PC-9 (cell line): ENCODE measurements at regions not wholly inside any gene's neighbourhood (a gene's known extent, or its start where the extent isn't known, plus 50 kb on each side); places are given as distances from the start of the nearest gene placed in this dataset.

ENCODE experiments used
- BruUV-seq: library from RNA; stranded (reverse); fragments of 400-500 nt; replicated peaks from 2 replicates; lab custom pipeline; 2021; lab: Mats Ljungman, UMichigan
- CTCF ChIA-PET: fragments of 300-600 bp; sonication (Branson Sonifier 250); formaldehyde crosslinking; loops from one replicate; lab custom pipeline; 2022; ENCODE audit warnings: antibody characterized with exemption; lab: Charles Lee
- POLR2A ChIA-PET: fragments of 300-600 bp; sonication (Branson Sonifier 250); formaldehyde crosslinking; loops from one replicate; lab custom pipeline; 2022; ENCODE audit warnings: antibody characterized with exemption; ENCODE audit not compliant: unreplicated experiment; lab: Charles Lee
- DNase-seq, 2 experiments: peaks; one replicate each; pipeline versions ENCODE4 v3.0.0 to v3.0.0-alpha.2; 2015 to 2022; ENCODE audit warnings: mixed read lengths in 1 of 2
- H2AFZ ChIP-seq: fragments of 200-600 bp; sonication (generic); 2 replicates; pipeline ENCODE4 v1.8.1; 2017; ENCODE audit warnings: antibody characterized with exemption
- H3F3A ChIP-seq: fragments of 200-600 bp; sonication (generic); 2 replicates; pipeline ENCODE4 v1.8.1; 2017; ENCODE audit warnings: antibody characterized with exemption, mild to moderate bottlenecking, low read depth; ENCODE audit not compliant: insufficient read depth
- H3K27ac ChIP-seq: fragments of 200-600 bp; sonication (generic); 2 replicates; pipeline ENCODE4 v1.6.1; 2016; ENCODE audit warnings: mixed run types
- H3K27me3 ChIP-seq: fragments of 200-600 bp; sonication (generic); 2 replicates; pipeline ENCODE4 v1.6.1; 2016; ENCODE audit warnings: low read depth, mixed run types; ENCODE audit not compliant: insufficient read depth
- H3K36me3 ChIP-seq: fragments of 200-600 bp; sonication (generic); 2 replicates; pipeline ENCODE4 v1.6.1; 2016; ENCODE audit warnings: low read depth, mixed run types
- H3K4me1 ChIP-seq: fragments of 200-600 bp; sonication (generic); replicated peaks from 2 replicates; pipeline ENCODE4 v1.6.1; 2016; ENCODE audit warnings: mixed run types; ENCODE audit not compliant: insufficient read depth
- H3K4me2 ChIP-seq: fragments of 200-600 bp; sonication (generic); 2 replicates; pipeline ENCODE4 v1.6.1; 2017; ENCODE audit warnings: mixed run types
- H3K4me3 ChIP-seq: fragments of 200-600 bp; sonication (generic); 2 replicates; pipeline ENCODE4 v1.6.1; 2016; ENCODE audit warnings: mixed run types
- H3K79me2 ChIP-seq: fragments of 200-600 bp; sonication (generic); 2 replicates; pipeline ENCODE4 v1.6.1; 2017; ENCODE audit warnings: low read depth, mixed run types
- H3K9me2 ChIP-seq: fragments of 200-600 bp; sonication (generic); 2 replicates; pipeline ENCODE4 v1.8.1; 2017; ENCODE audit warnings: mild to moderate bottlenecking; ENCODE audit not compliant: insufficient read depth
- H3K9me3 ChIP-seq: fragments of 200-600 bp; sonication (generic); 2 replicates; pipeline ENCODE4 v1.8.1; 2016; ENCODE audit warnings: low read depth; ENCODE audit not compliant: insufficient read depth
- H4K20me1 ChIP-seq: fragments of 200-600 bp; sonication (generic); 2 replicates; pipeline ENCODE4 v1.8.1; 2017; ENCODE audit not compliant: insufficient read depth
- CTCF ChIP-seq: fragments of 200-600 bp; sonication (generic); conservative IDR thresholded peaks from 2 replicates; pipeline ENCODE4 v1.6.1; 2017; ENCODE audit warnings: mixed run types, antibody characterized with exemption, mild to moderate bottlenecking, moderate library complexity
- EZH2 ChIP-seq: fragments of 200-600 bp; sonication (generic); IDR thresholded peaks from 2 replicates; pipeline ENCODE4 v1.8.0; 2017; ENCODE audit warnings: antibody characterized with exemption, low read depth
- intact Hi-C: fragments of 100-400 bp; cut with micrococcal nuclease; formaldehyde crosslinking; loops from one replicate; pipeline ENCODE4 v1.10.0; 2022; ENCODE audit not compliant: unreplicated experiment

- Histone ChIP-seq H3K27ac (no peak overlapping the region), H3K27me3 (no peaks in the 10 kb centered on the region), H3K79me2 (no peaks in the 10 kb centered on the region), H3F3A (no peaks in the 10 kb centered on the region), H3K9me2 (no peaks in the 10 kb centered on the region), H3K9me3 (no peaks in the 10 kb centered on the region), H3K4me1 (no peaks in the 10 kb centered on the region), H4K20me1 (no peaks in the 10 kb centered on the region), H3K4me3 (no peak overlapping the region), H3K36me3 (no peaks in the 10 kb centered on the region), H3K4me2 (no peak overlapping the region), H2AFZ (no peak overlapping the region)
- POLR2A ChIA-PET: no interaction called here
- CTCF ChIA-PET: no interaction called here
- no peak for TF ChIP-seq EZH2
- intact Hi-C loops: no loop called here
- no TSS peak for BruUV-seq
- DNase-seq: no peak
Observed at GRCh38 chr4:171049380-171049779, 763.8 kb upstream of the GALNTL6 start.

GRCh38 chr4:171042989-171043524 lies 770.1 kb upstream of the GALNTL6 start:
- no peaks in the 10 kb centered on the region for H3K9me3 ChIP-seq
- ChIA-PET POLR2A (no interaction called here), CTCF (no interaction called here)
- no peaks in the 10 kb centered on the region for H3K79me2 ChIP-seq
- TF ChIP-seq EZH2 (no peak), CTCF (no peak)
- intact Hi-C loops: no loop called here
- no peak overlapping the region for H3K27ac ChIP-seq
- no peak overlapping the region for H2AFZ ChIP-seq
- BruUV-seq: no TSS peak
- H4K20me1 ChIP-seq: no peaks in the 10 kb centered on the region
- no peaks in the 10 kb centered on the region for H3K36me3 ChIP-seq
- no peak for DNase-seq
- no peaks in the 10 kb centered on the region for H3K9me2 ChIP-seq
- H3K27me3 ChIP-seq: no peaks in the 10 kb centered on the region
- no peak overlapping the region for H3K4me2 ChIP-seq
- no peak overlapping the region for H3K4me3 ChIP-seq
- H3F3A ChIP-seq: no peaks in the 10 kb centered on the region
- H3K4me1 ChIP-seq: no peaks in the 10 kb centered on the region

- Histone ChIP-seq H2AFZ (no peak overlapping the region), H3K79me2 (no peaks in the 10 kb centered on the region), H3K27ac (no peak overlapping the region), H3F3A (no peaks in the 10 kb centered on the region), H3K9me3 (no peaks in the 10 kb centered on the region), H3K4me2 (no peak overlapping the region), H3K27me3 (no peaks in the 10 kb centered on the region), H4K20me1 (no peaks in the 10 kb centered on the region), H3K4me3 (no peak overlapping the region), H3K36me3 (no peaks in the 10 kb centered on the region), H3K9me2 (no peaks in the 10 kb centered on the region), H3K4me1 (no peaks in the 10 kb centered on the region)
- CTCF ChIA-PET: no interaction called here
- intact Hi-C loops: no loop called here
- TF ChIP-seq CTCF (no peak), EZH2 (no peak)
- POLR2A ChIA-PET: no interaction called here
- BruUV-seq: no TSS peak
- no peak for DNase-seq
Observed at GRCh38 chr4:171035909-171036308, 777.3 kb upstream of the GALNTL6 start.

GRCh38 chr4:171031338-171031737 lies 781.9 kb upstream of the GALNTL6 start:
- ChIA-PET POLR2A (no interaction called here), CTCF (no interaction called here)
- no peak overlapping the region for H3K4me2 ChIP-seq
- no peak overlapping the region for H2AFZ ChIP-seq
- intact Hi-C loops: no loop called here
- no peaks in the 10 kb centered on the region for H4K20me1 ChIP-seq
- no peaks in the 10 kb centered on the region for H3K4me1 ChIP-seq
- H3K9me3 ChIP-seq: no peaks in the 10 kb centered on the region
- no peak overlapping the region for H3K4me3 ChIP-seq
- BruUV-seq: no TSS peak
- no peak for DNase-seq
- no peak overlapping the region for H3K27ac ChIP-seq
- TF ChIP-seq CTCF (no peak), EZH2 (no peak)
- H3K79me2 ChIP-seq: no peaks in the 10 kb centered on the region
- no peaks in the 10 kb centered on the region for H3K9me2 ChIP-seq
- H3F3A ChIP-seq: no peaks in the 10 kb centered on the region
- no peaks in the 10 kb centered on the region for H3K27me3 ChIP-seq
- H3K36me3 ChIP-seq: no peaks in the 10 kb centered on the region
